Hindlimb muscle (tissue), 1 donor: ENCODE measurements at regions not wholly inside any gene's neighbourhood (a gene's known extent, or its start where the extent isn't known, plus 50 kb on each side); places are given as distances from the start of the nearest gene placed in this dataset.
"Not testable (repeated sequence)": the region's sequence is repeated elsewhere in the genome, so short reads cannot be mapped to it uniquely, and the experiment has no call there.

Experiments
- DNase-seq: peaks from one replicate; pipeline ENCODE4 v3.0.0-alpha.2; 2013

- no peak for DNase-seq
Observed at GRCh38 chr1:76687307-76688175, 179.7 kb upstream of the ST6GALNAC5 start.

GRCh38 chr1:76690766-76691165, 176.5 kb upstream of the ST6GALNAC5 start:
- DNase-seq, result no peak

GRCh38 chr1:76695535-76695934, 171.7 kb upstream of the ST6GALNAC5 start:
- no peak for DNase-seq

GRCh38 chr1:76697361-76697760, 169.9 kb upstream of the ST6GALNAC5 start:
- no peak for DNase-seq

- not testable (repeated sequence) for DNase-seq
Observed at GRCh38 chr1:76699646-76700045, 167.6 kb upstream of the ST6GALNAC5 start.

GRCh38 chr1:76700200-76700599, 167.1 kb upstream of the ST6GALNAC5 start:
- not testable (repeated sequence) for DNase-seq

- no peak for DNase-seq
Observed at GRCh38 chr1:76705560-76705959, 161.7 kb upstream of the ST6GALNAC5 start.

GRCh38 chr1:76713535-76713934, 153.7 kb upstream of the ST6GALNAC5 start:
- DNase-seq, result no peak

GRCh38 chr1:76715474-76715873, 151.8 kb upstream of the ST6GALNAC5 start:
- DNase-seq, result no peak

GRCh38 chr1:76723949-76724348, 143.3 kb upstream of the ST6GALNAC5 start:
- DNase-seq, result no peak

GRCh38 chr1:76724816-76725215, 142.5 kb upstream of the ST6GALNAC5 start:
- DNase-seq, result no peak

- no peak for DNase-seq
Observed at GRCh38 chr1:76725864-76726619, 141.2 kb upstream of the ST6GALNAC5 start.

- DNase-seq, result no peak
Observed at GRCh38 chr1:76727520-76727919, 139.8 kb upstream of the ST6GALNAC5 start.

GRCh38 chr1:76729142-76729541, 138.1 kb upstream of the ST6GALNAC5 start:
- no peak for DNase-seq

GRCh38 chr1:76730027-76730426, 137.3 kb upstream of the ST6GALNAC5 start:
- DNase-seq, result no peak

- DNase-seq, result not testable (repeated sequence)
Observed at GRCh38 chr1:76738355-76738754, 128.9 kb upstream of the ST6GALNAC5 start.

- DNase-seq, result not testable (repeated sequence)
Observed at GRCh38 chr1:76740956-76741355, 126.3 kb upstream of the ST6GALNAC5 start.

- DNase-seq, result no peak
Observed at GRCh38 chr1:76744989-76745388, 122.3 kb upstream of the ST6GALNAC5 start.

- DNase-seq, result no peak
Observed at GRCh38 chr1:76746206-76746605, 121.1 kb upstream of the ST6GALNAC5 start.

- DNase-seq, result no peak
Observed at GRCh38 chr1:76754730-76755129, 112.5 kb upstream of the ST6GALNAC5 start.

GRCh38 chr1:76759171-76759860, 108.0 kb upstream of the ST6GALNAC5 start:
- no peak for DNase-seq

- no peak for DNase-seq
Observed at GRCh38 chr1:76759950-76760349, 107.3 kb upstream of the ST6GALNAC5 start.

- DNase-seq, result no peak
Observed at GRCh38 chr1:76763738-76764137, 103.5 kb upstream of the ST6GALNAC5 start.
